GM12873 (cell line): ENCODE measurements at regions not wholly inside any gene's neighbourhood (a gene's known extent, or its start where the extent isn't known, plus 50 kb on each side); places are given as distances from the start of the nearest gene placed in this dataset.

ENCODE experiments used
- TF ChIP-seq, protein P1 (sequence below): IDR thresholded peaks from 2 replicates; pipeline ENCODE4 v1.5.1; 2012; ENCODE audit warnings: low read depth, mild to moderate bottlenecking, moderate library complexity, low read length, control low read depth; ENCODE audit not compliant: insufficient read depth; ENCODE audit errors: missing control alignments

DNA sequence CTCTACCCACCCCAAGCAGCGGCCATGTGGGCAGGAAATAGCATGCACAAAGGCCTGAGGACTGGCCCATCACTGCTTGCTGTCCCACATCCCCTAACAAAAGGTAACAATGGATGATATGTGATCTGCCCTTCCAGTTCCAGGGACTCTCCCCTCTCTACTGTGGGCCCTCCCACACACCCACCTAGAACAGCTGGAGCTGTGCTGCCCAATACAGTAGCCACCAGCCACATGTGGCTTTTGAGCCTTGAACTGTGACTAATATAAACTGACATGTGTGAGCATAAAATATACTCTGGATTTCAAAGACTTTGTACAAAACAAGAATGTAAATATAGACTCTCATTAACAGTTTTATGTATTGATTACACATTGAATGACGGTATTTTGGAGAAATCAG, 78.1 kb downstream of the C5orf15 start:
- TF ChIP-seq, protein P1, sequence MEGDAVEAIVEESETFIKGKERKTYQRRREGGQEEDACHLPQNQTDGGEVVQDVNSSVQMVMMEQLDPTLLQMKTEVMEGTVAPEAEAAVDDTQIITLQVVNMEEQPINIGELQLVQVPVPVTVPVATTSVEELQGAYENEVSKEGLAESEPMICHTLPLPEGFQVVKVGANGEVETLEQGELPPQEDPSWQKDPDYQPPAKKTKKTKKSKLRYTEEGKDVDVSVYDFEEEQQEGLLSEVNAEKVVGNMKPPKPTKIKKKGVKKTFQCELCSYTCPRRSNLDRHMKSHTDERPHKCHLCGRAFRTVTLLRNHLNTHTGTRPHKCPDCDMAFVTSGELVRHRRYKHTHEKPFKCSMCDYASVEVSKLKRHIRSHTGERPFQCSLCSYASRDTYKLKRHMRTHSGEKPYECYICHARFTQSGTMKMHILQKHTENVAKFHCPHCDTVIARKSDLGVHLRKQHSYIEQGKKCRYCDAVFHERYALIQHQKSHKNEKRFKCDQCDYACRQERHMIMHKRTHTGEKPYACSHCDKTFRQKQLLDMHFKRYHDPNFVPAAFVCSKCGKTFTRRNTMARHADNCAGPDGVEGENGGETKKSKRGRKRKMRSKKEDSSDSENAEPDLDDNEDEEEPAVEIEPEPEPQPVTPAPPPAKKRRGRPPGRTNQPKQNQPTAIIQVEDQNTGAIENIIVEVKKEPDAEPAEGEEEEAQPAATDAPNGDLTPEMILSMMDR = no peak

DNA sequence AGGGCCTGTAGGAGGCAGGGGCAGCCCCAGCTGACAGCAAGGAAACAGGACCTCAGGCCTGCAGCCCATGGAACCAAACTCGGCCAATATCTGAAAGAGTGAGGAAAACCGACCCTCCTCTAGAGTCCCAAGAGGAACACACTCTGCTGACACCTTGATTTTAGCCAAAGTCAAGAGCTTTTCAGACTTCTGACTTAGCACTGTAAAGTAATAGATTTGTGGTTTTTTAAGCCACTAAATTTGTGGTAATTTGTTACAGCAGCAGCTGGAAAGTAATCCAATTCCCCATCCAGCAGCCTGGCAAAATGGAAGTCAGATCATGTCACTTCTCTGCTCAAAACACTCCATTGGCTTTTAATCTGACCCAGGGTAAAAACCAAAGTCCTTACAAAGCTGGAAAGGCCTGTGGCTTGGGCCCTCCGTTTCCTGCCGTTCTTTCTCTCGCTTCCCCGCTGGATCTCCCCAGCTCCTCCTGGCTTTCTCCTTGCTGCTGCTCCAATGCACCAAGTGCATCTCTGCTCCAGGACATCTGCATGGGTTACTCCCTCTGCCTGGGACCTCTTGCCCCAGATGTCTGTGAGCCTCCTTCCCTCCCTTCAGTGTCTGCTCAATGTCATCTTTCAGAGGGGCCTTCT, 79.0 kb downstream of the C5orf15 start:
- TF ChIP-seq, protein P1 = no peak

DNA sequence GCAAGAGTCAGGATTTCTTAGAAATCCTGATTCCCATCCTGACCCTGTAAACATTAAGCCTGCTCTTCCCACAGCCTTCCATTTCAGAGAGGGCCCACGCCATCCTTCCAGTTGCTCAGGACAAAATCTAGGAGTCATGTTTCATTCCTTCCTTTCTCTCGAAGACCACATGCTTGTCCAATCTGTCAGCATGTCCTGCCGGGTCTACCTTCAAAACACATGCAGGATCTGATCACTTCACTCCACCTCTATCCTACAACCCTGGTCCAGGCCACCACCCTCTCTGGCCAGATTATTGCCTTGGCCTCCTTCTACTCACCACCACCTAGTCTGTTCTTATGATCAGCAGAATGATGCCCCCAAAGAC, 79.8 kb downstream of the C5orf15 start:
- TF ChIP-seq, protein P1 = no peak

DNA sequence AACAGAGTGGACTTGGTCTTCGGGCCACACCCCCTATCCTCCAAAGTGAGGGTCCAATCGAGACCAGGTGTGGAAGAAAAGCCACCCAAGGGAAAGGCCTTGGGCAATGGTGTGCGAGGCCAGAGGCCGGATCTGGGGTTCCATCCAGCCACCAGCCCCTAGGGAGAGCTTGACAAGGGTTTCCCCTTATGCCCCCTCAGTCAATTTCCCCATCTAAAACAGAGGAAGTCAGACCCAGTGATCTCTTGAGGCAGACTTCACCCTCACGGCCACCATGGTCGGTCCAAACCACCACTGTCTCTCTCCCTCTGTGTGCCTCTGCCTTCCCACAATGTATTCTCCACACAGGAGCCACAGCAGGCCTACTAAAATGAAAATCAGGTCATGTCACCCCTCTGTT, 82.9 kb downstream of the C5orf15 start:
- TF ChIP-seq, protein P1 = no peak

DNA sequence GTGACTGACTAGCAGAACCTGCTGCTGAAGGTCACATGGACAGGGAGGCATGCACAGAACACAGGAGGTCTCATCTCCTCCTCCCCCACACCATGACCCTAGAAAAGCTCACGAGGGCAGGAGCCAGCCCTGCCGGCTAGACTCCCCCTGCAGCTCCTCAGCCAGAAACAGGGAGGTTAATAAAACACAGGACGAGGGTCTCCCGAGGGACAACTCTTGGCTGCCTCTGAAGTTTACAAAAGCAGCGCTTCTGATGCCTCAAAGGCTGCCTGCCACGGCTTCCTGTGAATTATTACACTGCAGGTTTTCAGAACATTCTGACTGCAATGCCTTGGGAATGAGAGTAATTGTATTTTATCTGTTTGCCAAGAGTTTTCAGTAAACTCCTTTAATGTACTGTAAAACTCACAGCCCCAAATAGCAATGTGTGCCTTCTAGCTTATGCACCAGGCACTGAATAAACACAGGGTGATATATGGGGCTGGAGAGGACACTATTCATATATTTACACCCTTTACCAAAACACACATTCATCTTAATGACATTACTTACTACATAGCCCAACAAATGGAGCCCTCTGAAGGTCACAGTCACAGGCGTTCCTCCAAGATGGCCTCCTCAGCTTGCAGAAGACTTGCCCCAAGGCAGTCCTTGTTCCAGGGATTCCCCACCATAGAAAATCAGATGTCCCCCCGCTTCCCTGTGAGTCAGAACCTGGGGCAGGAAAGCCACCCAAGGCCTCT, 83.7 kb downstream of the C5orf15 start:
- TF ChIP-seq, protein P1 = no peak

DNA sequence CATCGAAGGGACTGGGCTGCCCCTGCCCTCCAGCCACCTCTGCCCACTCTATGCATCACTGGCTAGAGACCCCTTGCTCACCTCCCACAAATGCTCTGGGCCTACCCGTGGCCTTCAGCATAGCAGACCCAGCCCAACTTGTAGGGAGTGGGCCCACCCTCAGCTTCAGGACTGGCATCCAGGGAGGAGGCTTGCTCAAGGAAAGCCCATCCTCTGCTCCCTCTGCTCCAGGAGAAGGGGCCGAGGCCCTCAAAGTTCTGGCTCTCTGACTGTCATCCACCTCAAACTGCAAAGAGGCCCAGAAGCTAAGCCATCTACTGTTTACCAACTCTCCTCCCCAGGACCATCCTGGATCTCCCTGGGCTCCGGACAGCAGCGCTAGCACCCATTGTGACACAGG, 84.5 kb downstream of the C5orf15 start:
- TF ChIP-seq, protein P1 = no peak

DNA sequence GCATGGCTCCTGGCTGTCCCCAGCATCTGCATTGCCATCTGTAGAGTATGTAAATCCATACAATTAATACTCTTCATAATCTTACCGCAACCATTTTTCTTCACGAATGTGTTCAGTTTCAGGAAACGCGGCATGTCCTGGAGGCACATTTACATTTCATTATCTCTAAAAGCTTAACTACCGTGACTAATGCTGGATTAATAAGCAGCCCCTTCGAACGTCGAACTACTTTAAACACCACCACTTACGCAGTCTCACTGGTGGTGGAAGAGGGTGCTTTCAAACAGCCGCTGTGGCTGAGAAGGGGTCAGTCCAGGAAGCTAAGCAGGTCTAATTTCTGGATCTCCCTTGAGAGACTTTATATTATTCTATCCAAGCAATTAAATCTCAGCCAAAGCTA, 85.6 kb downstream of the C5orf15 start:
- TF ChIP-seq, protein P1 = no peak
